ENCODE measurements at regions not wholly inside any gene's neighbourhood (a gene's known extent, or its start where the extent isn't known, plus 50 kb on each side); places are given as distances from the start of the nearest gene placed in this dataset.
A peak's percentile ranks its signal among the peaks of the same experiment; 100 is the strongest.

GRCh38 chr11:127135256-127135655, 134.7 kb upstream of the KIRREL3 start:
- FAIRE-seq (no peak), DNase-seq (ENCODE audit: insufficient read length) (no peak)
- TF ChIP-seq TAF1 (IDR thresholded peaks at IDR 0.05; ENCODE audit: borderline replicate concordance, low read depth, low read length): no peak
- no peak for TF ChIP-seq POLR2A (IDR thresholded peaks at IDR 0.05; ENCODE audit: low read depth, low read length)
- TF ChIP-seq POLR2AphosphoS5 (IDR thresholded peaks at IDR 0.05; ENCODE audit: low read depth, low read length): no peak

- DNase-seq (ENCODE audit: insufficient read length) (no peak), FAIRE-seq (no peak)
- TF ChIP-seq TAF1 (IDR thresholded peaks at IDR 0.05; ENCODE audit: borderline replicate concordance, low read depth, low read length) (no peak), POLR2A (IDR thresholded peaks at IDR 0.05; ENCODE audit: low read depth, low read length) (no peak), POLR2AphosphoS5 (IDR thresholded peaks at IDR 0.05; ENCODE audit: low read depth, low read length) (no peak)
Measured at GRCh38 chr11:127133061-127133460, 132.5 kb upstream of the KIRREL3 start.

DNA sequence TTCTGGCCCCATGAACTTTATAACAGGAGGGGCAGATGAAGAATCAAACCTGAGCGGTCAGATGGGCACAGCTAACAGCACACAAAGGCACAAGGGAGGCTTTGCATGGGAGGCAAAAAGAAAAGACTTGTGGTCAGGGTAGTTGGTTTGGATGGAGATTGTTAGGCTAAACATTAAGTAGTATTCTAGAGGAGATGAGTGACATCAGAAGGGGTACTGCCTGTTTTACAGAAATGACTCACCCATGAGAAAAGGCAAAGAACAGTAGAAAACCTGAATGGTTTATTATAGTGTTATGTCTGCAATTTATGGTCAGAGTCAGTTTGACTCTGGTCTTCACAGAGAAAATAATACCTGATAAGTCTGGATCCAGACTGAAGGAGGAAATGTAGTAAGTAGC, 129.8 kb upstream of the KIRREL3 start:
- FAIRE-seq: no peak
- TF ChIP-seq POLR2AphosphoS5 (IDR thresholded peaks at IDR 0.05; ENCODE audit: low read depth, low read length): no peak
- TF ChIP-seq POLR2A (IDR thresholded peaks at IDR 0.05; ENCODE audit: low read depth, low read length): no peak
- DNase-seq (ENCODE audit: insufficient read length): no peak

DNA sequence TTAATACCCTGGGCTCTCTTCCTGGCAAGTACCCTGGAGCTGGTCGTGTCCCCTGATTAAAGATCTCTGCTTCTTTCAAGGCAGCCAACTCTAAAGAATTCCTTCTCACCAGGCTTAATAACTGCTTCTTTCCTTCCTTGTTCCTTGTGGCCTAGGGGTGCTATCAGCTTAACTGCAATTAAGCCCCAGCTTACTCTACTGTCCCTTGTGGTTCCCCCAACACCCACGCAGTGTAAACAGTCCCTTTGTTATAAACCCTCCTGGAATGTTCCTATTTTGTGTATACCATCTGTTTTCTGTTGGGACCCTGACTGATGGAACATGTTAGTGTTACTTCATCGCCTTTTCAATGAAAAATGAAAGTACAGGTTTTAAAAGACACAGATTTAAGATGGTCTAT, 126.4 kb upstream of the KIRREL3 start:
- FAIRE-seq: peak; percentile 5
- DNase-seq (ENCODE audit: insufficient read length): no peak
- TF ChIP-seq TAF1 (IDR thresholded peaks at IDR 0.05; ENCODE audit: borderline replicate concordance, low read depth, low read length) (no peak), POLR2AphosphoS5 (IDR thresholded peaks at IDR 0.05; ENCODE audit: low read depth, low read length) (no peak), POLR2A (IDR thresholded peaks at IDR 0.05; ENCODE audit: low read depth, low read length) (no peak)

GRCh38 chr11:127119356-127119755, 118.8 kb upstream of the KIRREL3 start:
- TF ChIP-seq POLR2A (IDR thresholded peaks at IDR 0.05; ENCODE audit: low read depth, low read length) (no peak), TAF1 (IDR thresholded peaks at IDR 0.05; ENCODE audit: borderline replicate concordance, low read depth, low read length) (no peak), POLR2AphosphoS5 (IDR thresholded peaks at IDR 0.05; ENCODE audit: low read depth, low read length) (no peak)
- FAIRE-seq: no peak
- no peak for DNase-seq (ENCODE audit: insufficient read length)

GRCh38 chr11:127118811-127119210, 118.2 kb upstream of the KIRREL3 start:
- FAIRE-seq (no peak), DNase-seq (ENCODE audit: insufficient read length) (no peak)

GRCh38 chr11:127117231-127117739, 116.7 kb upstream of the KIRREL3 start:
- no peak for TF ChIP-seq TAF1 (IDR thresholded peaks at IDR 0.05; ENCODE audit: borderline replicate concordance, low read depth, low read length)
- no peak for TF ChIP-seq POLR2A (IDR thresholded peaks at IDR 0.05; ENCODE audit: low read depth, low read length)
- no peak for TF ChIP-seq POLR2AphosphoS5 (IDR thresholded peaks at IDR 0.05; ENCODE audit: low read depth, low read length)
- FAIRE-seq: no peak
- DNase-seq (ENCODE audit: insufficient read length): no peak

More at GRCh38 chr11:127118811-127119210, 118.2 kb upstream of the KIRREL3 start:
- TF ChIP-seq TAF1 (IDR thresholded peaks at IDR 0.05; ENCODE audit: borderline replicate concordance, low read depth, low read length) (no peak), POLR2AphosphoS5 (IDR thresholded peaks at IDR 0.05; ENCODE audit: low read depth, low read length) (no peak), POLR2A (IDR thresholded peaks at IDR 0.05; ENCODE audit: low read depth, low read length) (no peak)

- no peak for TF ChIP-seq POLR2AphosphoS5 (IDR thresholded peaks at IDR 0.05; ENCODE audit: low read depth, low read length)
- no peak for TF ChIP-seq TAF1 (IDR thresholded peaks at IDR 0.05; ENCODE audit: borderline replicate concordance, low read depth, low read length)
- TF ChIP-seq POLR2A (IDR thresholded peaks at IDR 0.05; ENCODE audit: low read depth, low read length): no peak
- FAIRE-seq: no peak
Measured at GRCh38 chr11:127115844-127116243, 115.3 kb upstream of the KIRREL3 start.

DNA sequence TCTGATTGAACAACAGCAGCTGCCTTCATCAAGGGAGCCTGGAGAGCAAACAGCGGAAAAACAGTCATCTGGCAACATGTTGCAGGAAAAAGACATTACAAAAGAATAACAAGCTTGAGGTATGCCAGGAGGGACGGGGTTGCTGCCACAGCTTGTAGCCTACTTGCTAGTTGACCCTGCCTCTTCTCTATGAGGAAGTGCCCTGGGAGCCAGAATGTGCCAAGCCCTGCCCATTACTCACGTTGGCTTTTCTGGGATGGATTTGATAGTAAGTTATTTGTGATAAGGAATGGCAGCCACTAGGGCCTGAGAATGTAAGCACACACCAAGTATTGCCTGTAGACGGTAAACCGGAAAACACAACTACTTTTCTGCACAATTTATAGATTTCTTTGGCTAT, 113.5 kb upstream of the KIRREL3 start:
- no peak for DNase-seq (ENCODE audit: insufficient read length)
- no peak for TF ChIP-seq POLR2AphosphoS5 (IDR thresholded peaks at IDR 0.05; ENCODE audit: low read depth, low read length)
- no peak for TF ChIP-seq TAF1 (IDR thresholded peaks at IDR 0.05; ENCODE audit: borderline replicate concordance, low read depth, low read length)
- no peak for TF ChIP-seq POLR2A (IDR thresholded peaks at IDR 0.05; ENCODE audit: low read depth, low read length)
- no peak for FAIRE-seq

More at GRCh38 chr11:127115844-127116243, 115.3 kb upstream of the KIRREL3 start:
- DNase-seq (ENCODE audit: insufficient read length): no peak

DNA sequence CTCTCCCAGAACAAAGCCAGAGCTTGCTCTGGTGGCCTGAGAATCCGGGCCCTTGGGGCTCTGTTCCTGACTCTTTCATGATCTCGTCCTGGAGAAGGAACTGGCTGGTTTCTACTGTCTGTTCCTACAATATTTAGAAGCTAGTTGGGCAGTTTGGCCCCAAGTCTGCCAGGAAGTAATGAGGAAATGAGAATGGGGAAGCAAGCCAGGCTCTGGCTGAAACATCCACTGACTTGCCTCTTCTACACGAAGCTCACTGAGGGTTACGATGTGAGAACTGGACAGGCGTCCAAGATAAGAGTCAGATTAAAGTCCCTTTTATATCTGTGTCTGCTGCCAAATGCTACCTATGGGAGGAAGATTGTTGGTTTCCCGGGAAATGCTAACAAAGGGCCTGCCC, 110.0 kb upstream of the KIRREL3 start:
- DNase-seq (ENCODE audit: insufficient read length) (no peak), FAIRE-seq (no peak)
- TF ChIP-seq POLR2A (IDR thresholded peaks at IDR 0.05; ENCODE audit: low read depth, low read length) (no peak), POLR2AphosphoS5 (IDR thresholded peaks at IDR 0.05; ENCODE audit: low read depth, low read length) (no peak), TAF1 (IDR thresholded peaks at IDR 0.05; ENCODE audit: borderline replicate concordance, low read depth, low read length) (no peak)

DNA sequence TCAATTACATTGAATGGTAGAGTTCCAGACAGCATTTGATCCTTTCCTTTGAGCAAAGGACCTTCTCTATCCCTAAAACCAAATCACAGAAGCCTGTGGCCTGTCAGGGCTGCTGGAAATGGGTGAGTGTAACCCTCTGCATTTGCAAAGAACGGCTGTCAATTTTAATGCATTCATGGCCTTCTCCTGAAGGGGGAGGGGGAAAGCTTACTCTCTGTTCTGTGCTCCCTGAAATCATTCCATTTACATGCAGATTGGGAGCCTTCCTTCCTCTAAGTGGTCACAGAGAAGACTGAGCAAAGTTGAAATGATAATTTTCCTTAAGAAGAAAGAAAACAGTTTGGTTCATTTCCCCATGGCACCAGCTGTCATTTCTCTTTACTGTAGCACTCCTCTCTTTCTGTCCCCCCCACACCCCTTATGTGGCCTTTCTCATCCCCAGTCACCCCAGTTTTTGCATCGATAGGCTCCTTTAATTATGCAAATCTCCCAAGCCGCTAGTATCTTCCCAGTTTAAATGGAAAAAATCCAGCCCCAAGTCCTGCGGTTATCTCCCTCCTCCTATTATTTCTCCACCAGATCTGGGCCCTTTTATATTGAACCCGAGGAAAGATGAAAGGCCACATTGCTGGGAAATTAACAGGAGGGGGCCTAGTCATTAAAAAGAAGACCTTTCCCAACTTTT, 109.4 kb upstream of the KIRREL3 start:
- no peak for FAIRE-seq
- no peak for DNase-seq (ENCODE audit: insufficient read length)
- no peak for TF ChIP-seq POLR2AphosphoS5 (IDR thresholded peaks at IDR 0.05; ENCODE audit: low read depth, low read length)
- no peak for TF ChIP-seq TAF1 (IDR thresholded peaks at IDR 0.05; ENCODE audit: borderline replicate concordance, low read depth, low read length)
- TF ChIP-seq POLR2A (IDR thresholded peaks at IDR 0.05; ENCODE audit: low read depth, low read length): no peak

DNA sequence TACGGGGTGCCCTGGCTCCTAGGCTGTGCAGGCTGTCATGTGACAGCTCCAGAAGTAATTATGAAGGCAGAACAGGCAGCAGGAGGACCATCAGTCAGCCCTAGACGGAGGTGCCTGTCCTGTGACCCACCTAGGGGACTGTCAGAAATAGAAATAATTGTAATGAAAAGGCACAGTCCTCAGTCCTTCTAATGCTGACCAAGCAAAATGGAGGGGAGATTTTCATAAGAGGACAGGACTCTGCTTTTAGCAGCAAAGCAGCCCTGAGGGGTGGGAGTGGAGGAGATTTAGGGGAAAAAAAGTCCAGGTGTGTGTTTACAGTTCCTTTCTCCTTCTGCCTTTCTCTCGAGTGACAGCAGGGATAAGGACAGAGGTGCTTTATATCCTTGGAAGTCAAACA, 108.3 kb upstream of the KIRREL3 start:
- FAIRE-seq (no peak), DNase-seq (ENCODE audit: insufficient read length) (no peak)
- no peak for TF ChIP-seq POLR2A (IDR thresholded peaks at IDR 0.05; ENCODE audit: low read depth, low read length)
- no peak for TF ChIP-seq POLR2AphosphoS5 (IDR thresholded peaks at IDR 0.05; ENCODE audit: low read depth, low read length)
- TF ChIP-seq TAF1 (IDR thresholded peaks at IDR 0.05; ENCODE audit: borderline replicate concordance, low read depth, low read length): no peak
